ENCODE measurements at regions not wholly inside any gene's neighbourhood (a gene's known extent, or its start where the extent isn't known, plus 50 kb on each side); places are given as distances from the start of the nearest gene placed in this dataset.

DNA sequence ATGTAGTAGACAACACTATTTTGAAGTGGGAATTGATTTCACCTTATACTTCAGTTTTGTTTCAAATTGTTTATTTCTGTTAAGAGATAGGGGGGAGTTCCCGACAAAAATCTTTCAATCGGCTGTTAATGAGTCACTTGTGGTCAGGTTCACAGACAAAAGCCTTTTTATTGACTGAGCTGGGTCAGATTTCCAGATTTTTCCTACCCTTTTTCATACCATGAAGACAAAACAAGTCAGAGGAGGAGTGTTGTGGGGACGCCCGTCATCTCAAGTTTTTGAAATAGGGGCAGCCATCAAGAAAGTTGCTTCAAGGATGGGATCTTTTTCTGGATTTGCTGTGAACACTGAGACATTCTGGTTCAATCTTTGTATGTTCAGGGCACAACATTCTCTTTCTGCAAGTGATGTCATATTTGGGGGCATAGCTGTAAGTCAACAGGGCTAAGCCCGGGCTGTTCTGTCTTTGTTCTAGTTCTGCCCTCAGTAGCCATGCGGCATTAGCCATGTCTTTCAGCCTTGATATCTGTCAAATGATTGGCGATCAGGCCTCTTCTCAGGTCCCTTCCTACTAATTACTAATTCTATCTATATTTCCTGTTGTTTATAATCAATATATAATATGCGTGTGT, 496.0 kb upstream of the MARCKS start:
- H3K4me1 Mint-ChIP-seq, result no peaks in the 10 kb centered on the region
- no peak overlapping the region for H3K4me3 Mint-ChIP-seq
- H3K27me3 Mint-ChIP-seq, result no peaks in the 10 kb centered on the region
- H3K27ac Mint-ChIP-seq, result no peak overlapping the region
- H3K9me3 Mint-ChIP-seq, result no peaks in the 10 kb centered on the region
- no peaks in the 10 kb centered on the region for H3K27me3 ChIP-seq (replicated peaks in 1 of 2; ENCODE audit: control insufficient read depth in 2 of 2, extremely low read depth in 1 of 2, insufficient read depth in 2 of 2, low read length in 1 of 2)
- no peak for DNase-seq
- no peak overlapping the region for H3K27ac ChIP-seq (ENCODE audit: low read length)
- H3K4me3 ChIP-seq (ENCODE audit: control insufficient read depth in 1 of 2, extremely low read depth in 1 of 2, low read length in 1 of 2), result no peak overlapping the region
- no peaks in the 10 kb centered on the region for H3K36me3 Mint-ChIP-seq
- ChIA-PET CTCF (interaction anchor here in 1 of 2 donors (0.5 kb wide), 1 partner anchor 186 kb away, joined by 3 read pairs; no protein-coding TSS in a partner anchor), POLR2A (no interaction called here)
- no peaks in the 10 kb centered on the region for H3K36me3 ChIP-seq (ENCODE audit: control insufficient read depth in 2 of 2, extremely low read depth in 1 of 2, insufficient read depth in 1 of 2, low read length in 1 of 2)
- WGBS (ENCODE audit: insufficient coverage), result 95% methylated on average over 3 of the region's 8 CpGs
- ATAC-seq (replicated peaks in 1 of 4), result no peak
- H3K4me1 ChIP-seq (ENCODE audit: control insufficient read depth in 1 of 2, extremely low read depth in 1 of 2, insufficient read depth in 2 of 2, low read length in 2 of 2), result no peaks in the 10 kb centered on the region
- no peaks in the 10 kb centered on the region for H3K9me3 ChIP-seq

DNA sequence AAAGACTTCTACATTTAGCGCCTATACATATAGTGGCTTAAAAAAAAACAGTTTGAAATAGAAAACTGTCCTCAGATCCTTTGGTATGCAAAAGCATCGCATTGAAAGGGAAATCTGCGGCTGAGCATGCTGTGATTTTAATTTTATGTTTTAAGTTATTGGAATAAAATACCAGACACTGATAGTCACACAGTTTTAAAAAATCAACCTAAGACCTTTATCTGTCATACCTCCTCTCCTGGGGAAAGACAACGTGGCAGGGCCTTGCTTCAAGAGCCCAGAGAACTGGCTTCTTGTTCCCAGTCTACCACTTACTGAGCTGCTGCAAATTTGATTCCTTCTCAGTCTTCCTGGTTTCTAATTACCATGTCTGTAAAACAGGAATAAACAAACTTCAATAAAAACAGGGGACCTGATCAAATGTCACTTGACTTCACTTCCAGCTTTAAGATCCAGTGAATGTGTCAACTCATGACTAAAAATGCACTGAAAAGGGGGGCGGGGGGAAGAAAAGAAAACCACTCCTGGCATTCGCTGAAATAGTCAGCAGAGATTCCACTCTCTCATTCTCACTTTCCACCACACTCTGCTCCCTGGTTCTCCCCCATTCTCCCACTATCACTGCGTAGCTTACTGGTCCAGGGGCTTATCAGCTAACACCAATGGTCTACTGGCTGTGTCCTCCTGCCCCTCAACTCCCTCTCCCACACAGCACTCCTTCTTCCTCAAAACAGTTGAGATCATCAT, 494.7 kb upstream of the MARCKS start:
- H3K4me1 ChIP-seq (ENCODE audit: control insufficient read depth in 1 of 2, extremely low read depth in 1 of 2, insufficient read depth in 2 of 2, low read length in 2 of 2), result no peaks in the 10 kb centered on the region
- ChIA-PET CTCF (interaction anchor here in 1 of 2 donors (0.6 kb wide), 1 partner anchor 358 kb away, joined by 5 read pairs; no protein-coding TSS in a partner anchor), POLR2A (no interaction called here)
- H3K4me3 ChIP-seq (ENCODE audit: control insufficient read depth in 1 of 2, extremely low read depth in 1 of 2, low read length in 1 of 2), result no peak overlapping the region
- Mint-ChIP-seq H3K27ac (no peak overlapping the region), H3K4me1 (no peaks in the 10 kb centered on the region), H3K9me3 (no peaks in the 10 kb centered on the region), H3K4me3 (no peak overlapping the region), H3K36me3 (no peaks in the 10 kb centered on the region), H3K27me3 (no peaks in the 10 kb centered on the region)
- 64% methylated on average over 3 of the region's 7 CpGs for WGBS (ENCODE audit: insufficient coverage)
- H3K27ac ChIP-seq (ENCODE audit: low read length), result no peak overlapping the region
- no peaks in the 10 kb centered on the region for H3K27me3 ChIP-seq (replicated peaks in 1 of 2; ENCODE audit: control insufficient read depth in 2 of 2, extremely low read depth in 1 of 2, insufficient read depth in 2 of 2, low read length in 1 of 2)
- DNase-seq (no peak), ATAC-seq (replicated peaks in 1 of 4) (no peak)
- no peaks in the 10 kb centered on the region for H3K9me3 ChIP-seq
- H3K36me3 ChIP-seq (ENCODE audit: control insufficient read depth in 2 of 2, extremely low read depth in 1 of 2, insufficient read depth in 1 of 2, low read length in 1 of 2), result no peaks in the 10 kb centered on the region

DNA sequence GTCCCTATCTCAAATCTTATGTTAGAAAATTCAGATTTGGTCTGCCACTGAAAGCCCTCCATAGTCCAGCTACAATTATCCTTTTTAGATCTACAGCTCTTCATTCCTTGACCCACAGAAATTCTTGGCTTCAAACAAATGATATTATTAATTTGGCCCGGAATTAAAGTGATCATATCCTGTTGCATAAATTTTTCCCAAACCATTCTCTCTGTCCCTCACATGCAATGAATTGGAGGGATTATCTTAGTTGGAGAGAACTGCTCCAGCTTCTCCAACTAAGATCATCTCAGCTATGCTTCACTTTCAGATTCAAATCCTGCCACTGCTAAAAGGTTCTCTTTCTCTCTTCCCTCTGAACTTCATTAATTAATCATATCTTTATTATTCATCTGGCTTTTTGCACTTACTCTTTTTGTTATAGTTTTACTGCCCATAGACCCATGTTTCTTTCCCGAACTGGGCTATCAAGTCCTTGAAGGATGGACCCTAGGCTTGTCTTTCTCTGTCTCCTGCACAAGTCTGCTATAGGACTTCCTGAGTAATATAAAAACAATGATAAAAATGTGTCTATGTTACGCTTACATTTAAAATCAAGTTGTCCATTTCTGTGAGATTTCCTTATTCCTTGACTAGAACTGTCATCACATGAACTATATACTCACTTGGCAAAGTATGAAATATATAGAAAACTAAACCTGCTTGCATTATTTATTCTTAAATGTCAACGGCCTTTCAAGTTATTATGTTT, 493.9 kb upstream of the MARCKS start:
- Histone ChIP-seq H3K9me3 (no peaks in the 10 kb centered on the region), H3K4me1 (ENCODE audit: control insufficient read depth in 1 of 2, extremely low read depth in 1 of 2, insufficient read depth in 2 of 2, low read length in 2 of 2) (no peaks in the 10 kb centered on the region), H3K36me3 (ENCODE audit: control insufficient read depth in 2 of 2, extremely low read depth in 1 of 2, insufficient read depth in 1 of 2, low read length in 1 of 2) (no peaks in the 10 kb centered on the region), H3K27ac (ENCODE audit: low read length) (no peak overlapping the region), H3K4me3 (ENCODE audit: control insufficient read depth in 1 of 2, extremely low read depth in 1 of 2, low read length in 1 of 2) (no peak overlapping the region), H3K27me3 (replicated peaks in 1 of 2; ENCODE audit: control insufficient read depth in 2 of 2, extremely low read depth in 1 of 2, insufficient read depth in 2 of 2, low read length in 1 of 2) (no peaks in the 10 kb centered on the region)
- no peak overlapping the region for H3K27ac Mint-ChIP-seq
- ChIA-PET CTCF (no interaction called here), POLR2A (interaction anchor here in 1 of 2 donors (0.5 kb wide), 1 partner anchor 368 kb away, joined by 4 read pairs; no protein-coding TSS in a partner anchor)
- DNase-seq, result no peak
- H3K36me3 Mint-ChIP-seq, result no peaks in the 10 kb centered on the region
- no peaks in the 10 kb centered on the region for H3K27me3 Mint-ChIP-seq
- H3K9me3 Mint-ChIP-seq, result no peaks in the 10 kb centered on the region
- H3K4me1 Mint-ChIP-seq, result no peaks in the 10 kb centered on the region
- no peak overlapping the region for H3K4me3 Mint-ChIP-seq
- no peak for ATAC-seq (replicated peaks in 1 of 4)
- no CpG with 5 or more reads among the region's 4 CpGs for WGBS (ENCODE audit: insufficient coverage)

DNA sequence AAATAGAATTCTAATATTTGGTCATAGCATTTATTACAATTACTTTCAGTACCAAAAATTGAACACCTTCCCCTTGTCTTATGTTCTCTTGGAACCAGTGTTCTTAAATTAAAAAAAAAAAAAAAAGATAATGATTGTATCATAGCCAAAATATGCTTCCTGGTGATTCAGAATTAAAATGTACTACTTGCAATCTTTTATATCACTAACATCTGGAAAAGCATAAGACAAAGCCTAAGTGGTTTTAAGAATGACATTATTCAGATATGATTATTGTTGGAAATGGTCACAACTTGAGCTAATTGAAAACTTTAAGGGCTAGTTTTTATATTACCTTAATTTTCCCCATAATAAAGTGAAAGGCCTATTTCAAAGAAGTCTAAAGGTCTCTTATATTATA, 493.3 kb upstream of the MARCKS start:
- H3K27me3 Mint-ChIP-seq, result no peaks in the 10 kb centered on the region
- CTCF ChIA-PET, result no interaction called here
- Histone ChIP-seq H3K9me3 (no peaks in the 10 kb centered on the region), H3K27me3 (replicated peaks in 1 of 2; ENCODE audit: control insufficient read depth in 2 of 2, extremely low read depth in 1 of 2, insufficient read depth in 2 of 2, low read length in 1 of 2) (no peaks in the 10 kb centered on the region), H3K4me3 (ENCODE audit: control insufficient read depth in 1 of 2, extremely low read depth in 1 of 2, low read length in 1 of 2) (no peak overlapping the region), H3K27ac (ENCODE audit: low read length) (no peak overlapping the region), H3K4me1 (ENCODE audit: control insufficient read depth in 1 of 2, extremely low read depth in 1 of 2, insufficient read depth in 2 of 2, low read length in 2 of 2) (no peaks in the 10 kb centered on the region), H3K36me3 (ENCODE audit: control insufficient read depth in 2 of 2, extremely low read depth in 1 of 2, insufficient read depth in 1 of 2, low read length in 1 of 2) (no peaks in the 10 kb centered on the region)
- DNase-seq, result no peak
- H3K9me3 Mint-ChIP-seq, result no peaks in the 10 kb centered on the region
- no peaks in the 10 kb centered on the region for H3K36me3 Mint-ChIP-seq
- H3K27ac Mint-ChIP-seq, result no peak overlapping the region
- no peak for ATAC-seq (replicated peaks in 1 of 4)
- POLR2A ChIA-PET, result interaction anchor here in 1 of 2 donors (0.5 kb wide), 1 partner anchor 367 kb away, joined by 4 read pairs; no protein-coding TSS in a partner anchor
- no peaks in the 10 kb centered on the region for H3K4me1 Mint-ChIP-seq
- H3K4me3 Mint-ChIP-seq, result no peak overlapping the region

DNA sequence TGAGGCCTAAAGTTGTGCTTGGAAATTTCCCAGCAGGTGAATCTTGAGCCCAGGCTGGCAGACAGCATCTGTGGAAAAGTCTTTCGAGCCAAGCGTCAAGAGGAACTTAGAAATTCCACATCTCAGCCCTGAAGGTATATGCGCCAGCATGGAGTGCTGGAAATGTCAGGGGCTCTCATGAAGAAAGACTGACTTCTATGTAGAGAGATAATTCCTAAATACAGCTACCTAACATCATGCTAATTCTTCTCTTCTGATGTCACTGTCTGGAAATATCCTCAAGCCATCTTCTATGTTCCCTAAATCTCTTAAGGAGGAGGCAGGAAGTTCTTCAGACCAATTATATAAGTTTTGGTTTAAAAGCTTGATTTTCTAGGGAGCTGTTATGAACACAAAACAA, 492.4 kb upstream of the MARCKS start:
- Mint-ChIP-seq H3K27me3 (no peaks in the 10 kb centered on the region), H3K36me3 (no peaks in the 10 kb centered on the region), H3K4me3 (no peak overlapping the region), H3K4me1 (no peaks in the 10 kb centered on the region), H3K27ac (no peak overlapping the region), H3K9me3 (no peaks in the 10 kb centered on the region)
- ATAC-seq (replicated peaks in 1 of 4) (no peak), DNase-seq (no peak)
- CTCF ChIA-PET, result no interaction called here
- H3K36me3 ChIP-seq (ENCODE audit: control insufficient read depth in 2 of 2, extremely low read depth in 1 of 2, insufficient read depth in 1 of 2, low read length in 1 of 2), result no peaks in the 10 kb centered on the region
- no CpG with 5 or more reads among the region's 3 CpGs for WGBS (ENCODE audit: insufficient coverage)
- no peak overlapping the region for H3K27ac ChIP-seq (ENCODE audit: low read length)
- H3K4me3 ChIP-seq (ENCODE audit: control insufficient read depth in 1 of 2, extremely low read depth in 1 of 2, low read length in 1 of 2), result no peak overlapping the region
- H3K27me3 ChIP-seq (replicated peaks in 1 of 2; ENCODE audit: control insufficient read depth in 2 of 2, extremely low read depth in 1 of 2, insufficient read depth in 2 of 2, low read length in 1 of 2), result no peaks in the 10 kb centered on the region
- POLR2A ChIA-PET, result no interaction called here
- no peaks in the 10 kb centered on the region for H3K9me3 ChIP-seq
- H3K4me1 ChIP-seq (ENCODE audit: control insufficient read depth in 1 of 2, extremely low read depth in 1 of 2, insufficient read depth in 2 of 2, low read length in 2 of 2), result no peaks in the 10 kb centered on the region

DNA sequence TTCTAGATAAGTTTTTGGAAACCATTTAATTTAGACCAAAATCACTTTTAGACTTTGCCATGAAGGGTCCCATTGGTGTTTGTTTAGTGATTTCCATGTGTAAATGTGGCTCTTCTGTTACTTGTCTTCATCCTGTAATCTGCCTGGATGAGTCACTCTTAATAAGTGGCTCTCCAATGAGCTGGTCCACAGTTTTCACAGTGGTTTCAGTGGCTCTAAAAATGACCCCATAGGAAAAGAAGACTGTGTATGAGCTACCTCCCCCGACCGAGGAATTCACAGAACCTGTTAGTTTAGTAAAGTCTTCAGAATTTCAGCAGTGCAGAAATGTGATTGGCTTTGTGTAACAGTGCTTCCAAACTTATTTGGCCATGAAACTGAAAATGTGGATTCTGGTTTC, 492.0 kb upstream of the MARCKS start:
- Histone ChIP-seq H3K4me1 (ENCODE audit: control insufficient read depth in 1 of 2, extremely low read depth in 1 of 2, insufficient read depth in 2 of 2, low read length in 2 of 2) (no peaks in the 10 kb centered on the region), H3K27ac (ENCODE audit: low read length) (no peak overlapping the region), H3K4me3 (ENCODE audit: control insufficient read depth in 1 of 2, extremely low read depth in 1 of 2, low read length in 1 of 2) (no peak overlapping the region), H3K27me3 (replicated peaks in 1 of 2; ENCODE audit: control insufficient read depth in 2 of 2, extremely low read depth in 1 of 2, insufficient read depth in 2 of 2, low read length in 1 of 2) (no peaks in the 10 kb centered on the region), H3K9me3 (no peaks in the 10 kb centered on the region), H3K36me3 (ENCODE audit: control insufficient read depth in 2 of 2, extremely low read depth in 1 of 2, insufficient read depth in 1 of 2, low read length in 1 of 2) (no peaks in the 10 kb centered on the region)
- Mint-ChIP-seq H3K36me3 (no peaks in the 10 kb centered on the region), H3K27me3 (no peaks in the 10 kb centered on the region), H3K4me3 (no peak overlapping the region), H3K9me3 (no peaks in the 10 kb centered on the region), H3K27ac (no peak overlapping the region), H3K4me1 (no peaks in the 10 kb centered on the region)
- no CpG with 5 or more reads among the region's 2 CpGs for WGBS (ENCODE audit: insufficient coverage)
- no peak for ATAC-seq (replicated peaks in 1 of 4)
- ChIA-PET CTCF (no interaction called here), POLR2A (no interaction called here)
- no peak for DNase-seq
